ENCODE measurements at regions not wholly inside any gene's neighbourhood (a gene's known extent, or its start where the extent isn't known, plus 50 kb on each side); places are given as distances from the start of the nearest gene placed in this dataset.

DNA sequence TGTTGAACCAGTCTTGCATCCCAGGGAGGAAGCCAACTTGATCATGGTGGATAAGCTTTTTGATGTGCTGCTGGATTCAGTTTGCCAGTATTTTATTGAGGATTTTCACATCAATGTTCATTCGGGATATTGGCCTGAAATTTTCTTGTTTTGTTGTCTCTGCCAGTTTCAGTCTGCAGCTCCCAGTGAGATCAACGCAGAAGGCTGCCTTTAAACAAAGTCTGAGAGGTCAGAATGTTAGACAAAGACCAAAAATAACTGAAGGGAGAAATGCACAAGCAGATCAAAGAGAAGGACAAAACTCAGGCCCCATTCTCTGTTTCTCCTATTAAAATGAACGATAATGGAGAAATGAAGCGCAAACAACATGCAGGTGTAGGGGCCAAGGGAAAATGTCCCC, 170.4 kb downstream of the NHLRC3 start:
- no peak for DNase-seq
- H3K9me3 ChIP-seq: peaks cover 0 to 8% (median 0%) of the 10 kb centered on the region in 11 donors
- H3K4me1 ChIP-seq: peaks cover 0 to 19% (median 0%) of the 10 kb centered on the region in 9 donors
- no peaks in the 10 kb centered on the region for H3K36me3 ChIP-seq
- H3K27ac ChIP-seq: peak overlapping the region in 3 of 10 donors; percentile 0 to 65 (median 23)
- WGBS, 2 donors: 76 to 80% methylated on average over 4 of the region's 4 CpGs
- H3K27me3 ChIP-seq: no peaks in the 10 kb centered on the region
- TF ChIP-seq, protein P1, sequence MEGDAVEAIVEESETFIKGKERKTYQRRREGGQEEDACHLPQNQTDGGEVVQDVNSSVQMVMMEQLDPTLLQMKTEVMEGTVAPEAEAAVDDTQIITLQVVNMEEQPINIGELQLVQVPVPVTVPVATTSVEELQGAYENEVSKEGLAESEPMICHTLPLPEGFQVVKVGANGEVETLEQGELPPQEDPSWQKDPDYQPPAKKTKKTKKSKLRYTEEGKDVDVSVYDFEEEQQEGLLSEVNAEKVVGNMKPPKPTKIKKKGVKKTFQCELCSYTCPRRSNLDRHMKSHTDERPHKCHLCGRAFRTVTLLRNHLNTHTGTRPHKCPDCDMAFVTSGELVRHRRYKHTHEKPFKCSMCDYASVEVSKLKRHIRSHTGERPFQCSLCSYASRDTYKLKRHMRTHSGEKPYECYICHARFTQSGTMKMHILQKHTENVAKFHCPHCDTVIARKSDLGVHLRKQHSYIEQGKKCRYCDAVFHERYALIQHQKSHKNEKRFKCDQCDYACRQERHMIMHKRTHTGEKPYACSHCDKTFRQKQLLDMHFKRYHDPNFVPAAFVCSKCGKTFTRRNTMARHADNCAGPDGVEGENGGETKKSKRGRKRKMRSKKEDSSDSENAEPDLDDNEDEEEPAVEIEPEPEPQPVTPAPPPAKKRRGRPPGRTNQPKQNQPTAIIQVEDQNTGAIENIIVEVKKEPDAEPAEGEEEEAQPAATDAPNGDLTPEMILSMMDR (IDR thresholded peaks at IDR 0.05): no peak
- intact Hi-C loops (cut with DNase I): no loop called here
- no peak overlapping the region for H3K4me3 ChIP-seq
- ATAC-seq: no peak

DNA sequence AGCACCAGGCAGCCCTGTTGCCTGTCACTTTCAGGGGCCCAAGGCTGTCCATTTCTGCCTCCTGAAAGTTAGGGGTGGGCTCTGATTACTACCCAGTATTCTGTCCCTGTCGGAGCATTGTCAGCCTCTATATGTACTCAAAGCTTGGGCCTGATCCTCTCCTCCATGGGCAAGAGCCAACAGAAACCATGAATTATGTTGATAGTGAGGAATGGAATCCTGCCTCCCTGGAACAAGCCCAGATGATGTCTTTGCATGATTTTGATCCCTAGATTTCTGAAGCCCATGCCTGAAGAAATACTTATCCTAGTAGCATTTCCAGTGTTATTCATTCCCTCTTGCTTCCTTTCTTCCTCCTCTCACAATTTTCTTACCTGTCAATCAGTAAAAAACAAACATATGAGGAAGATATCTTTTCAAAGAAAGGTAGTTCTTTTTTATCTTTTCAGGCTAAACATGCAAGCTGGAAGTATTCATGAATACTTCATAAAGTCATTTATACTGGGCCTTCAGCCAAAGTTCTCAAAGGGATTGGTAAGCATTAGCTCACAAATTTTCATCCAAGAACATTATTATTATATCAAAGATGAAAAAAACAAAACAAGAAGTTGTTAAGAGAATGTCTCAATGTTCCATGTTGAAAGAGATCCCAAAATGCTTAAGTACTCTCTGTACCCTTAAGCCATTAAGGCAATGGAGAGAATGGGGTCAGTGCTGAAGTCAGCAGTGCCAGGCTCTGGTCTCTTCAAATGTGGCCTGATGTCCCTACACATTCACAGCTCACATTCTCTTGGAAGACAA, 171.7 kb downstream of the NHLRC3 start:
- no peak overlapping the region for H3K4me3 ChIP-seq
- intact Hi-C loops (cut with DNase I): no loop called here
- 68 to 78% methylated on average over 1 of the region's 1 CpG for WGBS, 2 donors
- H3K36me3 ChIP-seq: no peaks in the 10 kb centered on the region
- peaks cover 0 to 8% (median 0%) of the 10 kb centered on the region in 11 donors for H3K9me3 ChIP-seq
- no peaks in the 10 kb centered on the region for H3K27me3 ChIP-seq
- ATAC-seq (peak in 3 of 8 donors; percentile 25 to 89 (median 73)), DNase-seq (no peak)
- H3K27ac ChIP-seq: peak overlapping the region in 5 of 10 donors; percentile 11 to 65 (median 23)
- TF ChIP-seq, protein P1 (IDR thresholded peaks at IDR 0.05): no peak
- H3K4me1 ChIP-seq: peaks cover 0 to 19% (median 0%) of the 10 kb centered on the region in 9 donors

DNA sequence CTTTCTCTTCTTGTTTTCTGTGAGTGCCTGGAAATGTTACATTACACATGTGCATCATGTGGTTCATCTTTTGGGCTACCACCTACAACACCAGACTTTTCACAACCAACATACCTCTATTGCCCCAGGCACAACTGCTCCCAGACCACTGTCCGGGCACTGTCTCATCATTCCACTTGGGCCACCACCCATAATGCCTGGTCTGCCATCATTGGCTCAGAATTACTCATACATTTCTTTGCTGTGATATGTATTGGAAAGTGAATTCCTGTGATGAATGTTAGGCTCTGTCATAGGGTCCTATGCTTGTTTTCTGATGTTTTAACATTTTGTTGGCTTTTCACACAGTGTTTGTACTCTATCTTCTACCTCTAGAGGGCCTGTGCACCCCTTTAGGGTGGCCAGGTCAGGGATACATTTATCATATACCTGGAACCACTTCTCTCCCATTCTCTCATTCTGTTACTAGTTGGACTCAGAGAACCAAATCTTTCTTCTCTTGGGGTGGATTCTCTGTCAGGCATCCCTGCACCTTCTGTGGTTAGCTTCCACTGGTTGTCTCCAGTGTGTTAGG, 172.8 kb downstream of the NHLRC3 start:
- WGBS, 2 donors: 100% methylated on average over 1 of the region's 1 CpG
- no peaks in the 10 kb centered on the region for H3K36me3 ChIP-seq

DNA sequence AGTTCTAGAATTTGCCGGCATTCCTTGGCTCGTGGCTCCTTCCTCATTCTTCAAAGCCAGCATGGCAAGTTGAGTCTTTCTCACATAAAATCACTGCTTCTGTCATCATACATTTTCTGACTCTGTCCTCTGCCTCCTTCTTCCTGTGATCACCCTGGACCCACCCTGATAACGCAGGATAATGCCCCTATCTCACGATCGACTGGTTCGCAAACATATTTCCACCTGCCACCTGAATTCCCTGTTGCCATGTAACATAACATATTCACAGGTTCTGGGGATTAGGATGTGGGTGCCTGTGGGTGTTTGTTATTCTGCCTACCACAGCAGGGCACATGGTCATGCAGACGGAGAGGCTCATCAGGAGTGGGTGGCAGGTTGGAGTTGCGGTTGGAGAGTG, 177.7 kb downstream of the NHLRC3 start:
- Histone ChIP-seq H3K36me3 (no peaks in the 10 kb centered on the region), H3K4me3 (no peak overlapping the region), H3K27ac (no peak overlapping the region), H3K27me3 (no peaks in the 10 kb centered on the region), H3K4me1 (no peaks in the 10 kb centered on the region), H3K9me3 (no peaks in the 10 kb centered on the region)
- DNase-seq (no peak), ATAC-seq (no peak)
- TF ChIP-seq, protein P1 (IDR thresholded peaks at IDR 0.05): no peak
- intact Hi-C loops (cut with DNase I): no loop called here
- WGBS, 2 donors: 95 to 96% methylated on average over 8 of the region's 8 CpGs

More for the DNA sequence above, 172.8 kb downstream of the NHLRC3 start:
- Histone ChIP-seq H3K27ac (peak overlapping the region in 3 of 10 donors; percentile 5 to 65 (median 37)), H3K9me3 (peaks cover 0 to 8% (median 0%) of the 10 kb centered on the region in 11 donors), H3K4me3 (no peak overlapping the region), H3K4me1 (peaks cover 0 to 19% (median 0%) of the 10 kb centered on the region in 9 donors), H3K27me3 (no peaks in the 10 kb centered on the region)
- TF ChIP-seq, protein P1 (IDR thresholded peaks at IDR 0.05): no peak
- ATAC-seq (no peak), DNase-seq (no peak)
- intact Hi-C loops (cut with DNase I): no loop called here

Measured in heart right ventricle (tissue), 16 donors.